Neuronal stem cell (in vitro differentiated cells): ENCODE measurements at regions not wholly inside any gene's neighbourhood (a gene's known extent, or its start where the extent isn't known, plus 50 kb on each side); places are given as distances from the start of the nearest gene placed in this dataset.
A peak's percentile ranks its signal among the peaks of the same experiment; 100 is the strongest.

Experiments used
- DNase-seq: peaks from one replicate; pipeline ENCODE4 v3.0.0-alpha.2; 2013; ENCODE audit warnings: low spot score
- H2AFZ ChIP-seq: one replicate; pipeline ENCODE4 v1.6.1; 2013; ENCODE audit warnings: mild to moderate bottlenecking, low read length, inconsistent platforms
- H2AK5ac ChIP-seq: 2 replicates; pipeline ENCODE4 v1.6.1; 2013; ENCODE audit warnings: low read depth, mild to moderate bottlenecking, inconsistent platforms, low read length, moderate library complexity, mixed read lengths
- H2BK120ac ChIP-seq: 2 replicates; pipeline ENCODE4 v1.6.1; 2013; ENCODE audit warnings: low read depth, mild to moderate bottlenecking, inconsistent platforms, low read length, moderate library complexity, mixed read lengths
- H2BK12ac ChIP-seq: one replicate; pipeline ENCODE4 v1.6.1; 2013; ENCODE audit warnings: low read length, inconsistent platforms
- H2BK15ac ChIP-seq: 2 replicates; pipeline ENCODE4 v1.6.1; 2013; ENCODE audit warnings: mild to moderate bottlenecking, low read length, inconsistent platforms, mixed read lengths
- H2BK5ac ChIP-seq: one replicate; pipeline ENCODE4 v1.6.1; 2013; ENCODE audit warnings: inconsistent platforms, mild to moderate bottlenecking, low read length, moderate library complexity
- H3K14ac ChIP-seq: one replicate; pipeline ENCODE4 v1.6.1; 2013; ENCODE audit warnings: low read length, inconsistent platforms
- H3K18ac ChIP-seq: 2 replicates; pipeline ENCODE4 v1.6.1; 2013; ENCODE audit warnings: low read length, inconsistent platforms
- H3K23ac ChIP-seq: 2 replicates; pipeline ENCODE4 v1.6.1; 2013; ENCODE audit warnings: low read depth, mild to moderate bottlenecking, mixed read lengths, low read length, inconsistent platforms; ENCODE audit not compliant: poor library complexity
- H3K27ac ChIP-seq: replicated peaks from 3 replicates; pipeline ENCODE4 v1.5.1; 2013; ENCODE audit warnings: low read length, inconsistent platforms
- H3K27me3 ChIP-seq, 3 experiments: 2 replicates each; pipeline ENCODE4 v1.6.1; 2013; ENCODE audit warnings: low read length in 3 of 3, mild to moderate bottlenecking in 2 of 3, inconsistent platforms in 1 of 3, low read depth in 1 of 3, mixed read lengths in 1 of 3, moderate library complexity in 1 of 3; ENCODE audit not compliant: control insufficient read depth in 3 of 3, insufficient read depth in 3 of 3
- H3K36me3 ChIP-seq, 2 donors: replicated peaks in 1 of 2; 2 replicates each; pipeline ENCODE4 v1.6.1; 2013; ENCODE audit warnings: low read length in 2 of 2; ENCODE audit not compliant: control insufficient read depth in 2 of 2, insufficient read depth in 2 of 2
- H3K4ac ChIP-seq: 2 replicates; pipeline ENCODE4 v1.6.1; 2013; ENCODE audit warnings: inconsistent platforms, mild to moderate bottlenecking, low read length, moderate library complexity
- H3K4me1 ChIP-seq, 2 donors: 1 replicate in 1 of 2; 2 replicates in 1 of 2; pipeline ENCODE4 v1.6.1; 2013; ENCODE audit warnings: low read length in 2 of 2, low read depth in 1 of 2; ENCODE audit not compliant: control insufficient read depth in 2 of 2, insufficient read depth in 1 of 2
- H3K4me2 ChIP-seq: one replicate; pipeline ENCODE4 v1.6.1; 2013; ENCODE audit warnings: mild to moderate bottlenecking, low read length, inconsistent platforms; ENCODE audit not compliant: insufficient read depth, poor library complexity, severe bottlenecking
- H3K4me3 ChIP-seq, 2 donors: 2 replicates each; pipeline ENCODE4 v1.5.1; 2013; ENCODE audit warnings: low read length in 2 of 2, mild to moderate bottlenecking in 2 of 2, inconsistent platforms in 1 of 2, moderate library complexity in 1 of 2
- H3K79me1 ChIP-seq: one replicate; pipeline ENCODE4 v1.6.1; 2013; ENCODE audit warnings: low read depth, mild to moderate bottlenecking, inconsistent platforms, low read length, moderate library complexity
- H3K9ac ChIP-seq: one replicate; pipeline ENCODE4 v1.6.1; 2013; ENCODE audit warnings: mild to moderate bottlenecking, low read depth, low read length, inconsistent platforms; ENCODE audit not compliant: poor library complexity
- H3K9me3 ChIP-seq, 2 donors: replicated peaks in 1 of 2; 2 replicates each; pipeline versions ENCODE3 to v1.6.1; 2013; ENCODE audit warnings: low read length in 2 of 2, mild to moderate bottlenecking in 2 of 2, inconsistent platforms in 1 of 2, low read depth in 1 of 2, mixed read lengths in 1 of 2, moderate library complexity in 1 of 2; ENCODE audit not compliant: control insufficient read depth in 2 of 2, insufficient read depth in 1 of 2
- H4K8ac ChIP-seq: one replicate; pipeline ENCODE4 v1.6.1; 2013; ENCODE audit warnings: low read depth, mild to moderate bottlenecking, inconsistent platforms, low read length, moderate library complexity
- H4K91ac ChIP-seq: one replicate; pipeline ENCODE4 v1.6.1; 2013; ENCODE audit warnings: low read length, low read depth, mild to moderate bottlenecking, inconsistent platforms; ENCODE audit not compliant: poor library complexity
- WGBS, 2 donors: extraction: QIAGEN DNeasy Blood & Tissue Kit; methylation state at CpG; one replicate each; pipeline ENCODE4 v1.1.7; 2013; ENCODE audit warnings: missing lambda C conversion rate in 2 of 2, mixed read lengths in 1 of 2; ENCODE audit not compliant: insufficient read length in 2 of 2, insufficient replicate concordance in 1 of 2; ENCODE audit errors: extremely low coverage in 2 of 2; 5-methylcytosine and 5-hydroxymethylcytosine counted together

DNA sequence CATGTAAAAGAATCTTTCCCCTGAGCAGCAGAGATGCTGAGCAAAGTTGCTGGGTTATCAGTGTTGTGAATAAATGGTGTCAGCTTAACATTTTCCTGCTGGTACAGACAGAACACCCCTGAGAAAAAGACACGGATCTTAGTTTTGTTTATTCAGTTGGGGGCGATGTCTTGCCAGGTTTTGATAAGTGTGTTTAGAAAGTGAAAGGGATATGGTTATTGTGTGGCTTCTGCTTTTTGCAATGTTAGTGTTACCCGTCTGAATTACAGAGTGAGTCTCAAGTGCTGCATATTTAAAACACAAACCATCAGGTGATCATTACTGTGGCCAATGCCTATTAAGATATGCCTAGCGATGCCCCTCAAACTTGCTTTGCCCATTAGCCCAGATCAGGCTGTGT lies 864.6 kb upstream of the SEL1L start:
- Histone ChIP-seq H3K4me3 (no peak overlapping the region), H4K8ac (no peak overlapping the region), H2BK120ac (no peak overlapping the region), H3K4ac (no peak overlapping the region), H3K79me1 (no peaks in the 10 kb centered on the region), H3K27ac (no peak overlapping the region), H2BK15ac (no peak overlapping the region), H2AFZ (peak overlapping the region; percentile 3), H3K9me3 (no peaks in the 10 kb centered on the region), H3K14ac (no peak overlapping the region), H4K91ac (no peak overlapping the region), H2AK5ac (no peak overlapping the region), H3K27me3 (no peaks in the 10 kb centered on the region), H3K4me2 (no peak overlapping the region), H3K36me3 (no peaks in the 10 kb centered on the region), H3K23ac (no peak overlapping the region), H3K4me1 (no peaks in the 10 kb centered on the region), H2BK12ac (no peak overlapping the region), H3K18ac (no peak overlapping the region), H3K9ac (no peak overlapping the region), H2BK5ac (no peak overlapping the region)
- no CpG with 5 or more reads among the region's 4 CpGs for WGBS, 2 donors
- DNase-seq = no peak

DNA sequence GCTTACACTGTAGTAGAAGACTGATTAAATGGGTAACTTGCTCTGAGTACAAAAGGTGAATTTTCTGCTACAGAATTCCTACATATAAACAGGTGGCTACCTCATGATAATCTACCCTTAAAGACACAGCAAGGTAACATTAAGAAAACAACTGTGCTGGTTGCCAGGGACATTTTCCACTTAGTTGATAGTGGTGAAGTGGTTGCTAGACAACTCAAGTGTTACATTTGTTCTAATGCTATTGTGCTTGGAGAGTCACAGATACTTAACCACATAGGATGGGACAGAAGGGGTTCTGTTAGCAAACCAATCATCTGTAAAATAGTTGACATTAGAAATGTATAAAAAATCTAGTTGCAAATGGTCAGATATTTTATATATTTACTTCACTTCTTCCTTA lies 870.3 kb upstream of the SEL1L start:
- Histone ChIP-seq H2BK5ac (no peak overlapping the region), H4K91ac (no peak overlapping the region), H2AFZ (no peak overlapping the region), H3K4me3 (no peak overlapping the region), H3K9ac (no peak overlapping the region), H2BK12ac (no peak overlapping the region), H3K18ac (no peak overlapping the region), H4K8ac (no peak overlapping the region), H3K36me3 (no peaks in the 10 kb centered on the region), H3K23ac (no peak overlapping the region), H2AK5ac (no peak overlapping the region), H3K14ac (no peak overlapping the region), H3K4me1 (no peaks in the 10 kb centered on the region), H3K27ac (no peak overlapping the region), H2BK15ac (no peak overlapping the region), H3K9me3 (no peaks in the 10 kb centered on the region), H2BK120ac (no peak overlapping the region), H3K4me2 (no peak overlapping the region), H3K27me3 (no peaks in the 10 kb centered on the region), H3K79me1 (no peaks in the 10 kb centered on the region), H3K4ac (no peak overlapping the region)
- no peak for DNase-seq

DNA sequence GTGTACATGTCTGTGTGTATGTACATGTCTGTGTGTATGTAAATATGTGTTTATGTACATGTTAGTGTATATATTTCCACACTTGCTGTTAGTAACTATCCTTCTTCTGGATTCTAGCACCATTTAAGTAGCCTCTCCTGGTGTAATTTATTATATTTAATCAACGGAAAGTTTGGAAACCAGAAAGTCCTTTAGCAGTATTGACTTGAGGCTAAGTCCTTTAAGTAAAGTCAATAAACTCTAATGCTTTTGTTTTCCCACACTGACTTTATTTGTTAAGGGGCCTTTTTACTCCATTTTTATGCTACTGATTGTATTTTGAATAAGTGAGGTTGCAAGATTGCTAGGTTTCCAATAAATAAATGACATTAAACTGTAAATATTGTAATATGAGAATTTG lies 876.4 kb upstream of the SEL1L start:
- H3K36me3 ChIP-seq = no peaks in the 10 kb centered on the region
- H3K23ac ChIP-seq = no peak overlapping the region
- H4K91ac ChIP-seq = no peak overlapping the region
- H3K4me2 ChIP-seq = no peak overlapping the region
- no peaks in the 10 kb centered on the region for H3K9me3 ChIP-seq
- no peak overlapping the region for H3K4me3 ChIP-seq
- H3K27ac ChIP-seq = no peak overlapping the region
- H3K18ac ChIP-seq = no peak overlapping the region
- H2BK12ac ChIP-seq = no peak overlapping the region
- no peaks in the 10 kb centered on the region for H3K27me3 ChIP-seq
- no peaks in the 10 kb centered on the region for H3K4me1 ChIP-seq
- no peak overlapping the region for H3K9ac ChIP-seq
- H3K4ac ChIP-seq = no peak overlapping the region
- no peak for DNase-seq
- H2AK5ac ChIP-seq = no peak overlapping the region
- no peak overlapping the region for H3K14ac ChIP-seq
- H2BK15ac ChIP-seq = no peak overlapping the region
- peaks cover 4% of the 10 kb centered on the region for H3K79me1 ChIP-seq
- H2AFZ ChIP-seq = no peak overlapping the region
- no peak overlapping the region for H4K8ac ChIP-seq
- no peak overlapping the region for H2BK5ac ChIP-seq
- WGBS, 2 donors = no CpG with 5 or more reads among the region's 1 CpG
- no peak overlapping the region for H2BK120ac ChIP-seq

DNA sequence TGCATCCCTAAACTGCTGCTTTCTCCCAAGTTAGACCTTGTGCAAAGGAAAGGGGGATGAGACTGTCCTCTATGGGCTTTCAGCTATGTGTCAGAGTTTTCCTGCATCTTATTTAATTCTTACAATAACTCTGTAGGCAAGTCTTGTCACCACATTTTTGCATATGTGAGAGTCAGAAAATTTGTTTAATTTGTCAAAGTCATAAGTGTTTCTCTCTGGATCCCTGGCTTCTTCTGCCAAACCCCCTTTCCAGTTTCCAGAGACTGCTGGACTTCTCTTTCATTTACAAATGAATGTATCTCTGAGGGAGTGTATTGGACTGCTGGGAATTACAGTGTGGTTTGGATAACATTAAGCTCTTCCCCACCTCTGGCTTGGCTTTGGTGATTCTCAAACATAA lies 877.6 kb upstream of the SEL1L start:
- Histone ChIP-seq H3K23ac (no peak overlapping the region), H3K4me3 (no peak overlapping the region)
- DNase-seq = no peak

More for the DNA sequence above, 877.6 kb upstream of the SEL1L start:
- H2BK15ac ChIP-seq = no peak overlapping the region
- H3K27ac ChIP-seq = no peak overlapping the region
- H3K4ac ChIP-seq = no peak overlapping the region
- H3K14ac ChIP-seq = no peak overlapping the region
- H2AK5ac ChIP-seq = no peak overlapping the region
- H2BK120ac ChIP-seq = no peak overlapping the region
- H2BK12ac ChIP-seq = no peak overlapping the region
- no peak overlapping the region for H3K9ac ChIP-seq
- H4K91ac ChIP-seq = no peak overlapping the region
- H3K18ac ChIP-seq = no peak overlapping the region
- H3K36me3 ChIP-seq = no peaks in the 10 kb centered on the region
- no peaks in the 10 kb centered on the region for H3K27me3 ChIP-seq
- no peak overlapping the region for H4K8ac ChIP-seq
- H3K9me3 ChIP-seq = no peaks in the 10 kb centered on the region
- H3K4me1 ChIP-seq = no peaks in the 10 kb centered on the region
- no peak overlapping the region for H2AFZ ChIP-seq
- H2BK5ac ChIP-seq = no peak overlapping the region
- H3K4me2 ChIP-seq = no peak overlapping the region
- H3K79me1 ChIP-seq = peaks cover 4% of the 10 kb centered on the region
